ENCODE measurements at regions not wholly inside any gene's neighbourhood (a gene's known extent, or its start where the extent isn't known, plus 50 kb on each side); places are given as distances from the start of the nearest gene placed in this dataset.

DNA sequence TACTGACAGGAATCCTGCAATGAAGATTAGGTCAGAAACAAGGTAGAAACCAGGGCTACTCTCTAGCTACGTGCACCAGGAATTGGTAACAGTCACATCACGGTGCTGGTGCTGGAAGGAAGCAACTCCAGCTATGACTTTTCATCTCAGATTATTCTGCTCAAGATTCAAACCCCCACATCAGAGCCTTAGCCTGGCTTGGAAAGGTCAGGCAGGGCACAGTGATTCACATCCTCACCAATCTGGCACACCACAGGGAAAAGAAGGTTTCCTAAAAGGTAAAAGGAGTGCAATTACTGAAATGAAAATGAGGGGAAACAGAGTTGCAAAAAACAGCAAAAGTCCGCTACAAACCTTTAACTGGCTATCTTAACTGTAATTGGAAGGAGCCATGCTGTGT lies 240.2 kb upstream of the NPSR1 start:
- Histone ChIP-seq H3K23ac (ENCODE audit: insufficient read length) (no peak overlapping the region), H3K14ac (ENCODE audit: insufficient read length) (no peak overlapping the region), H3K9ac (replicated peaks in 1 of 4; ENCODE audit: extremely low read depth in 1 of 4, low read depth in 3 of 4, low read length in 3 of 4) (no peak overlapping the region), H3K79me2 (ENCODE audit: control insufficient read depth in 1 of 2, insufficient read depth in 2 of 2, low read length in 2 of 2) (no peaks in the 10 kb centered on the region), H3K56ac (replicated peaks; ENCODE audit: insufficient read length, low read depth, low read length) (no peak overlapping the region), H3K36me3 (ENCODE audit: control insufficient read depth in 2 of 4, insufficient read depth in 4 of 4, low read length in 3 of 4) (no peaks in the 10 kb centered on the region), H4K20me1 (replicated peaks in 1 of 2; ENCODE audit: control insufficient read depth in 1 of 2, insufficient read depth in 2 of 2, low read length in 2 of 2) (no peaks in the 10 kb centered on the region), H4K8ac (ENCODE audit: extremely low read depth, insufficient read depth, low read length) (no peak overlapping the region), H3K18ac (ENCODE audit: extremely low read depth, low read length) (no peak overlapping the region), H2BK5ac (ENCODE audit: low read depth, low read length) (no peak overlapping the region), H3K27ac (ENCODE audit: low read depth, low read length) (no peak overlapping the region), H4K91ac (replicated peaks; ENCODE audit: insufficient read length, low read length) (no peak overlapping the region), H3K23me2 (ENCODE audit: low read depth, low read length) (no peaks in the 10 kb centered on the region), H3K4ac (replicated peaks; ENCODE audit: insufficient read length, low read depth, low read length) (no peak overlapping the region), H2BK15ac (ENCODE audit: low read length) (no peak overlapping the region), H3K4me1 (replicated peaks in 1 of 4; ENCODE audit: control insufficient read depth in 3 of 4, insufficient read depth in 4 of 4, low read length in 3 of 4) (no peaks in the 10 kb centered on the region; a peak in 1 of 7 replicates), H3K4me2 (ENCODE audit: insufficient read depth in 1 of 2, low read depth in 2 of 2, low read length in 2 of 2) (no peak overlapping the region), H3K79me1 (ENCODE audit: low read depth, low read length) (no peaks in the 10 kb centered on the region), H3K9me3 (ENCODE audit: insufficient read depth in 2 of 2, low read depth in 1 of 2, low read length in 1 of 2) (no peaks in the 10 kb centered on the region), H2BK20ac (ENCODE audit: low read length) (no peak overlapping the region), H2AFZ (ENCODE audit: low read length) (peak overlapping the region; percentile 33; the same call in 1 of the 2 replicates), H4K5ac (ENCODE audit: insufficient read length, low read depth, low read length) (no peak overlapping the region), H2BK12ac (ENCODE audit: low read depth, low read length) (no peak overlapping the region), H3K4me3 (ENCODE audit: extremely low read depth in 1 of 4, insufficient read depth in 2 of 4, low read depth in 3 of 4, low read length in 4 of 4) (no peak overlapping the region), H2BK120ac (replicated peaks; ENCODE audit: low read depth, low read length) (no peak overlapping the region), H2AK5ac (ENCODE audit: low read depth, low read length) (no peak overlapping the region), H3K27me3 (replicated peaks in 1 of 4; ENCODE audit: control insufficient read depth in 3 of 4, extremely low read depth in 1 of 4, insufficient read depth in 3 of 4, low read length in 3 of 4) (no peaks in the 10 kb centered on the region)
- 96% methylated on average over 3 of the region's 3 CpGs; no CpG with 5 or more reads in 1 of the 2 experiments for WGBS, 2 experiments (ENCODE audit: extremely low coverage in 1 of 2, insufficient coverage in 1 of 2, insufficient read length in 1 of 2, insufficient replicate concordance in 2 of 2, low coverage in 1 of 2, low lambda C conversion rate in 2 of 2, missing lambda C conversion rate in 1 of 2)
- DNase-seq (ENCODE audit: low read depth in 1 of 2, low spot score in 2 of 2) (no peak), FAIRE-seq (no peak)
- ChIA-PET CTCF (ENCODE audit: partially characterized antibody) (interaction anchor here (1.1 kb wide), 1 partner anchor 179 kb away, joined by 3 read pairs; no protein-coding TSS in a partner anchor), POLR2A (ENCODE audit: partially characterized antibody) (no interaction called here)
- TF ChIP-seq EZH2 (IDR thresholded peaks at IDR 0.05; ENCODE audit: low read depth, low read length, severe bottlenecking) (no peak), HDAC2 (IDR thresholded peaks at IDR 0.05; ENCODE audit: borderline replicate concordance in 1 of 2, low read depth in 2 of 2, low read length in 2 of 2) (no peak)
- TF ChIP-seq, protein P1, sequence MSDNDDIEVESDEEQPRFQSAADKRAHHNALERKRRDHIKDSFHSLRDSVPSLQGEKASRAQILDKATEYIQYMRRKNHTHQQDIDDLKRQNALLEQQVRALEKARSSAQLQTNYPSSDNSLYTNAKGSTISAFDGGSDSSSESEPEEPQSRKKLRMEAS (IDR thresholded peaks at IDR 0.05), result no peak

Measured in H1 (cell line).